GM11168 (cell line): ENCODE measurements at regions not wholly inside any gene's neighbourhood (a gene's known extent, or its start where the extent isn't known, plus 50 kb on each side); places are given as distances from the start of the nearest gene placed in this dataset.

Experiments
- in situ Hi-C: fragments of 300-500 bp; cut with MboI; formaldehyde crosslinking; loops from one replicate; pipeline ENCODE4 v1.12.0; 2022; ENCODE audit warnings: low sequenced_read_pairs; ENCODE audit not compliant: unreplicated experiment

DNA sequence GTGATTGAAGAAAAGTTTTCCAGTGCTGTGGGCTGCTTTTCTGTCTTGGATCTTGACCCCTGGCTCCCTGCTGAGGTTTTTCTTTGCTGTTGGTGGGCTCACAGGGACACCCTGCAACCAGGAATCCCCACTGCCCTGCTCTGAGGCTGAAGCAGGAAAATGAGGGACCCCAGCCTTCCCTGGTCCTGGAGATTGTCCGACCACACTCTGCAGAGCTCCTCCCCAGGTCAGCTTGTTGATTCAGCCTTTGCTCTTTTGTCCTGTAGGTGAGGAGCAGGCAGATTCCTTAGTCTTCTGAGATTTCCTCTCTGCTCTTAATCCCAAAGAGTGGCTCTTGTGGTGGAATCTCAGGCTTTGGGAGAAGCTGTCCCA lies 194.5 kb downstream of the RPLP1 start:
- in situ Hi-C loops = no loop called here

DNA sequence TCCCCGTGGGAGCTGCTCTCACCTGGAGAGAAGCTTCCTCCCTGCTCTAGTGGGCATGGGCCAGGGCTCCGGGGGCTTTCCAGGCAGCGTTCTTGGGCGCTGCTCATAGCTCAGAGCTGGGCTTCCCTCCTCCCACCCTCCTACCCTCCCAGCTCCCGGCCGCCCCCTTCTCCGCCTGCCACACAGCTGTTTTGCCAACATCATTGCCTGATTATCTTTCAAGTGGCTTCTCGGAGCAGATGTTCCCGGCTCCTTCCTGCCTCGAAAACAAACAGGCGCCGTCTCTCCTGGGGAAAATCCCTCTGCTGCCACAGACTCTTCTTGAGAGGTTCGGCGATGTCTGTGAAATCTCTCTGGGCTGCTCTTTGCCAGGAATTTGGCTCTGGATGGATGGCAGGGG lies 195.6 kb downstream of the RPLP1 start:
- in situ Hi-C loops = no loop called here

DNA sequence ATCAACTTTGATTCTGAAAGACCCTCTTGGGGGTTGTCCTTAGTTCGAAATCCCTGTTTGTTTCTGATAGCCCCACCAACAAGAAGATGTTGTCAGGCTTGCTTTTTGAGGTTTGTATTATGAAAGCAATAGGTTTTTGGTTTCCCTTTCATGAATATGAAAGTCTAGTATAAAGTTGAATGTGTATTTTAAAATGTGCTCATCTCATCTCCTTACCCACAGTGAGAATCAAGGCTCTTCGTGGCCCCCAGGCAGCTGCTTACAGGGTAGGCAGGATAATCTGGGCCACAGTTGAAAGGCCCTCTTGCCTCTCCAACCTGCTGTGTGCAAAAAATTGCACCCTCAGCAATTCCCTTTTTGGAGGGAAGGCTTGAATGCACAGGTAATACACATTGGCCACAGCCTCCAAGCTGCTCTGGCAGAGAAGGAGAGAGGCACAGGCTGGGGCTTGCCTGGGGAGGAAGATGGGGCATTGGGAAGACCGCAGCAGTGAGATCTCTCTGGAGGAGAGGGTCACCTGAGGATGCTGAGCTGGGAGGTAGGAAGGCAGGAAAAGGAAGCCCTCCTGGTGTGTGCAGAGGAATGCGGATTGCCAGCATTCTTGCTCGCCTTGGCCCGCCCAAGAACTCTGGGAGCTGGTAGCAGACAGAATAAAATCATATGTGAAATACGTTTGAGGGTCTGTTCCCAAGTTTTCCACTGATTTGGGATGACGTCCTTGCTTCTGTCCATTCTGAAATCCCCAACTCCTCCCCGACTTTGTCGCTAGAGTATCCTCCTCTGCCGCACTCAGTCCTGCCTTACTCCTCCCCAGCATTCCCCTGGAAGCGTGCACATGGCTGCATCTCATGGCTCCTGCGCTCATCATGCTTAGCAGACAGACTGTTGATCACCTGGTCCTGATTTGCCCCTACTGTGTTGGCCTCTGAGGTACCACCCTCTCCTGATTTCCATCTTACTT lies 196.4 kb downstream of the RPLP1 start:
- in situ Hi-C loops = no loop called here

GRCh38 chr15:69652293-69652692 lies 199.7 kb downstream of the RPLP1 start:
- in situ Hi-C loops = no loop called here

DNA sequence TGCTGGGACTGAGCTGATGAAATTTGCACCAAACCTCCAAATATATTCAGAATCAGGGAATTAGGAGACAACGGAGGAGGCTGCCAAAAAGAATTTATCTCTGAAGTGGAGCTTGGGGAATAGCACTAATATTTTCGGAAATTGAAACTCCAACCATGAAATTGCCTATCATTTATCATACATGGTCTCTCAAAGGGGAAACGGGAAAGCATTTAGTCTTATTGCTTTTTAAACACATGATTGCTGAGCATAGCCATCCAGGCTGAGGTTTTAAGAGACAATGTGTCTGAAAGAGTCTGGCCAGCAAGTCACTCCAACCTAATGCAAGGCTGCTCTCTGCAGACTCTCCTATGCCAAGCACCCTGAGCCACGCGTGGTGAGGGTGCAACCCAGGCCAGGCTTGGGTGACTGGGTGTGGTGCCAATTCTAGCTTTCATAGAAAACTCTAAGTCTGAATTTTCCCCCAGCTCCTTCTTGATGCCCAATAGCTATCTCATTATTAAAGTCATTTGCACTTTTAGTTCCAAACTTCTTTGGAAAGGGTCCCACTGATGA lies 200.2 kb downstream of the RPLP1 start:
- in situ Hi-C loops = no loop called here

- in situ Hi-C loops = no loop called here
These were observed 200.7 kb downstream of the RPLP1 start for GRCh38 chr15:69653306-69653705.

DNA sequence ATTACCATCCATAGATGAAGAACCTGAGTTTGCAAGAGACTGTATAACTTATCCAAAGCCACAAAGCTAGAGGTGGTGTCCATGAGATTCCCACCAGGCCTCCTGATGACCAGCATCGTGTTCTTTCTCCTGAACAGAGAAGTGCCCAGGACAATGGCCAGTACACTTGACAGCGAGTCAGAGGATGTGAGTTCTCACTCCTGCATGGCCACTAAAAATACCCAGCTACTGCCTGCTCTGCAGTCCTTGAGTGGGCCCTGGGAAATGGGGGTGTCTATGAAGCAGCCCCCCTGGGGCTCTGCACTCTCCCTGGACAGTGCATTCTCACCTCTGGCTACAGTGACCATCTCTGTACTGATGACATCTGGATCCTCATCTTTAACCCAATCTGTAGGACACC lies 201.2 kb downstream of the RPLP1 start:
- in situ Hi-C loops = no loop called here

DNA sequence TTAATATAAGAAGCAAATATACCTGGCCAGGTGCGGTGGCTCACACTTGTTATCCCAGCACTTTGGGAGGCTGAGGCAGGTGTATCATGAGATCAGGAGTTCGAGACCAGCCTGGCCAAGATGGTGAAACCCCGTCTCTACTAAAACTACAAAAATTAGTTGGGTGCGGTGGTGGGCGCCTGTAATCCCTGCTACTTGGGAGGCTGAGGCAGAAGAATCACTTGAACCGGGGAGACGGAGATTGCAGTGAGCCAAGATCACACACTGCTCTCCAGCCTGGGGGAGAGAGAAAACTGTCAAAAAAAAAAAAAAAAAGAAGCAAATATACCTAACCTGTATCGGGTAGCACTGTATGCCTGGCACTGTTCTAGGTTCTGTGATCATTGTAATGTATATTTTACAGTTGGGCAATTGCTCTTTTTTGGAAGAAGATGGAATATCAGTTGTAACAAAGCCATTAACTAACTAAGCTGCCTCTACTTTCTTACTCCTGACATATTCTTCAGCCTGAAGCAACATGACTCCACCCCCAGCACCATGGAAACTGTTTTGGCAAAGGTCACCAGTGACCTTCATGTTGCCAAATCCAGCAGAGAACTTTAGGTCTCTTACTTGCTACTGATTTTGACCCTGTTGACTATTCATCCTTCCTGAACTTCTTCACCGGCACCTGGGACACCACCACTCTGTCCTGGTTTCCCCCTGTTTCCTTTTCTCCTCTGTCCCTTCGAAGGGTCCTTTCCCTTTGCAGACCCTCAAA lies 203.8 kb downstream of the RPLP1 start:
- in situ Hi-C loops = no loop called here

DNA sequence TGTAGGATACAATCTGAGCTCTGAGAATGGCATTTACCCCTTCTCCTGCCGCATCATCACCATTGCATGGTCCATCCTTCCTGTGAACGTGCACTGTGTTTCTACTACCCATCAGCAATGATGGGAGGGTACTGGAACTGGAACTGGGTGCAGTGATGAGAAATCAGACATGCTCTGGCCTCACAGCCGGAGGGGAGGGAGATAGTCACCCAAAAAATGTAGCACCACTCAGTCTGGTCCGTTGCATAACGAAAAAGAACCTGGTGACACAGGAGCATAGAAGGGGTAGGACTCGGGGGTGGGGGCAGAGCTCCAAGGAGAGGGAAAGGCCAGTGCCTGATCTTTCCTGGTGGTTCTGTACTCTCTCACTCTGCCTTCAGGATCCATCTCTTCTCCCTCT lies 205.0 kb downstream of the RPLP1 start:
- in situ Hi-C loops = no loop called here

DNA sequence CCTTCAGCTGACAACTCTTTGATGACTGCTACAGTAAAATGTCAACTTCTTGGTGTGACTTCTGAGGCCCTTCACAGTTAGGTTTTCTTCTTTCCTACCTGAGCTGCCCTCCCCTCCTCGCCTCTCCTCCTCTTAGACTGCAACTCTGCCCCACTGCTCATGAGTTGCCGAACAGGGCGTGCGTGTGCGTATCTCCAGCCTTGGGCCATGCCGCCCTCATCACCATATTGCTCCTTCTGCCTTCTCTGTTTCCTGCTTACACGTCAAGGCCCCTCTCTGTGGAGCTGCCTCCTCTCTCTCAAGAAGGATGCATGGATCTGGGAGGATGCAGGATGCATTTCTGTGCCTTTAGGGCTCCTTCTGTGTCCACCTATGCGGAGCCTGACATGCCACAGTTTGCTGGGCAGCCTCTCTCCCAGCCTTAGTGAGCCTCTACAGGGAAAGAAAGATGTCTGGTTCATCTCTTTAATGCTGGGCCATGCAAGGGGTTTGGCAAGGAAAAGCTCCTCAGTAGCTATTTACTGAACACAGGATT lies 205.9 kb downstream of the RPLP1 start:
- in situ Hi-C loops = no loop called here

- in situ Hi-C loops = no loop called here
These were observed 206.9 kb downstream of the RPLP1 start for GRCh38 chr15:69659454-69660050.

DNA sequence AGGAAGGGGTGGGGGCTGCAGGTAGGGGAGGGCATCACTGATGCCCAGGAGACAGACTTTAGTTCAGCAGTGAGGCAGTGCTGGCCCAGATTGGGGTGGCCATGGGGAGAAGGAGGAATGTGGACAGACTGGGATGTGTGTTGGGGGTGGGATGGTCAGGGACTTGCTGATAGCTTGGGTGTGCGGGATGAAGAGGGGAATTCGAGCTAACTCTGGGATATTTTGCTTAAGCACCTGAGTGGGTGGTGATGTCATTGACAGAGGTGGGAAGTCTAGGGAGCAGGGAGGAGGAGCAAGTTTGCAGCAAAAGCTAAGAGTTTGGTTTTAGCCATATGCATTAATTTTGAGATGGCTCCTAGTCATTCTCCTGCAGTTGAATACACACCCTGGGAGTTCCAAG lies 207.5 kb downstream of the RPLP1 start:
- in situ Hi-C loops = no loop called here

DNA sequence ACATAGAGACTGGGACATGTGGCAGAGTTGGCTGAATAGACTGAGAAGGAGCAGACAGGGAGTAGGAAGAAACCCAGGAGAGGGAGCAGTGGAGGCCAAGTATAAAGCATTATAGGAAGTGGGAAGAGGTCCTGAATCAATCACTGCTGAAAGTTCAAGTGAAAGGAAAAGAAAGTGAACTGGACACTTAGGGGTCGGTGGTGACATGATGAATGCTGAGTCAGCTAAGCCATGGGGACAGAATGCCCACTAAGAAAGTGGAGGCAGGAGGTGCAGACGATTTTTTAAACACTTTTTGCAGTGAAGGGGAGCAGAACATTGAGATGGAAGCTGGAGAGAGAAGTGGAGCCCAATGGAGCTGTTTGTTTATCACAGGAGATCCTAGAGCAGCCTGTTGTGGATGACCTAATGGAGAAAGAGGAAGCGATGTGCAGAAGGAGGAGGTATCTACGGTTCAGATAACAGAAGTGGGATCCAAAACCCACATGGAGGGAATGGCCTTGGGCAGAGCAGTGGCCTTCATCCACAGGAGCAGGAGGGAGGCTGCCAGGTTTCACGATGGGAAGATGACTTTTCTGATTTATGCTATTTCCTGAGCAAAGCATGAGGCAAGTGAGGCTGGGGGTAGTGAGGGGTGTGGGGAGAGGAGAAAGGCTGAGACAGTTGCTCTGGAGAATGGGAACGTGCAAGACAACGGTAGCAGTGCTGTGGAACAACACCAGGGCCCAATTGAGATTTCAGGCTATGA lies 208.2 kb downstream of the RPLP1 start:
- in situ Hi-C loops = no loop called here

DNA sequence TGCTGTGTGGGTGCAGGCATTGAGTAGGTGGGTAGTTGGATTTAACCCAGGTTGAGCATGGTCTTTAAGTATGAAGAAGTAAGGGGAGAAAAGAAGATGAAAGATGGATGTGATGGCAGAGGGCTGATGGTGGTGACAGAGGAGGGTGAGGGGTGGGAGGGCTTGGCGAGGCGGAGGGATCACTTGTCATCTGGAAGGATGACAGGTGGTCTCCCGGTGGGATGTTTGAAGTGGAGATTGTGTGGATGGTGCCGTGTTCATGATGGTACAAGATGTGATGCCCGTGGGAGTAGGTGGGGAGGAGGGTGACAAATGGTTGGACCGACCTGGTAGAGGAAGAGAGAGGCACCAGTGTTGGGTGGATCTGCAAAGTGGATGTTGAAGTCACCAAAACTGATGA lies 208.8 kb downstream of the RPLP1 start:
- in situ Hi-C loops = no loop called here

DNA sequence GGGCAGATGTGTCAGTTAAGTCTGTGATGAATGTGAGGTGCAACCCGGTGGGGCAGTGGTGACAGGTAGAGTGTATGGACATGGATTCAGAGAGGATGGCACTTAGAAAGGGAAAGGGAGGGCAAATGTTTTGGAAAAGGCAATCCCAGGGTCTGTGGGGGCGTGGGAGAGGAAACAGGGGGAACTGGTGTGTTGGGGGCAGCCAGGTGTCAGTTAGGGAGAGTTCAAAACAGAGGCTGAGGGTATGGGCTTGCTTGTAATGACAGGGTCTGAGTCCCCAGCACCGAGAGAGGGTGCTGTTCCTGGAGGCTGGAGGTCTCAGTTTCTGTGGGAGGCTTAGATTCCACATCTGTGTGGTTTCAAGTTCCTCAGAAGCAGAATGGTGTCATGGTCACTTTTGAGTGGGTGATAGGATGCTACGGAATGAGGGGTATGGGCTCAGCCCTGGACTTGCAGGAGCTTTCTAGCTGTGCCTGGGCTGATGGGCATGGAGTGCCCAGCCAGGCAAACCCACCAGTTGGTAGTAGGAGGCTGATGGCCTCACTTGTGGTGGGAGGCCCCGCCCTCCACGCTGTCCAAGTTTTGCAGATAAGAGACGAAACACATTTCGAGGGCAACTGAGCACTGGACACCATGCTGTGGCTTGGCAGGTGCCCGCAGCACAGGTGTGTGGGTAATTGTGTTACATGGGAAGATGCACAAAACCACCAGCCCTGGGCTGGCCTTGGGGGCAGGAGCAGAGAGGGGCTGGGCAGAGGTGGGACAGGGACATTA lies 209.4 kb downstream of the RPLP1 start:
- in situ Hi-C loops = no loop called here

GRCh38 chr15:69662645-69663000 lies 210.0 kb downstream of the RPLP1 start:
- in situ Hi-C loops = no loop called here

- in situ Hi-C loops = no loop called here
These were observed 210.8 kb downstream of the RPLP1 start for GRCh38 chr15:69663441-69663840.

DNA sequence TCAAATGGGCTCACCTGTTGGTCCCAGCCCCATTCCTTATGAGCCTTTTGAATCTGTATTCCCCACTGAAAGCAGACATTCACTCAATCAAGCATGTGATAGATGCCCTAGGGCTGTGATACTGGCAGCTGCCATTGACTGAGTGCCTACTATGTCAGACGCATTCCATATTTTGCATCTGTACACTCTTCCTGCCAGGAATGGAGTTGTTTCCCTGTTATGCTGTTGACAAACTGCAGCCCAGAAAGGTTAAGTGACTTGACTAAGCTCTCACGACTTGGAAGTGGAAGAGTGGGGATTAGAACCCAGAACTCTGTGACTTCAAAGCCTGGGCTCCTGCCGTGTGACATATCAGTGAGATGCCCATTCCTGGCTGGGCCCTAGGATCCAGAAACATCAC lies 211.4 kb downstream of the RPLP1 start:
- in situ Hi-C loops = no loop called here
